ENCODE measurements at regions not wholly inside any gene's neighbourhood (a gene's known extent, or its start where the extent isn't known, plus 50 kb on each side); places are given as distances from the start of the nearest gene placed in this dataset.

DNA sequence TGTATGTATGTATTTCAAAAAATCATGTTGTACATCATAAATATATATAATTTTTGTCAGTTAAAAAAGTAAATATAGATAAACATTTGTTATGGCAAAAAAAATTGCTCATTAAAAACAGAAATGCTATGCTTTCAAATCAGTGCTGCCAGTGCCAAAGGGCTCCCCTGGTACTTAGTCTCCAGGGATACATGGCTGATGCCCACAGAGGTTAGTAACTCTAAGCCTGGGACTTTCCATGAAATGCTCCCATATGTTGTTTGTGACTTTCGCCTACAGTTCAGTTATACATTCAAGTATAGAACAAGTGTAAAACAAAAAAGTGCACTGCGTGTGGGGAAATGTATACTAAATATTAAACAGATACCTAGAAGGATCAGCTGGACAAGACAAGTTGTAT, 104.0 kb downstream of the TENT5A start:
- no peaks in the 10 kb centered on the region for H3K9me3 Mint-ChIP-seq
- H3K4me1 Mint-ChIP-seq: no peaks in the 10 kb centered on the region
- no peaks in the 10 kb centered on the region for H4K20me1 ChIP-seq (replicated peaks; ENCODE audit: insufficient read depth)
- H3K27ac ChIP-seq (ENCODE audit: low read depth): no peak overlapping the region
- no peaks in the 10 kb centered on the region for H3F3A ChIP-seq (replicated peaks; ENCODE audit: low read depth)
- H3K4me2 ChIP-seq: no peak overlapping the region
- no peak overlapping the region for H3K4me3 Mint-ChIP-seq
- no peaks in the 10 kb centered on the region for H3K27me3 ChIP-seq (ENCODE audit: insufficient read depth)
- no peak overlapping the region for H3K4me3 ChIP-seq
- no peak for TF ChIP-seq ZNF331 (CRISPR knock-in tag; IDR thresholded peaks at IDR 0.05; ENCODE audit: low read depth)
- no peak for TF ChIP-seq CREB1 (CRISPR knock-in tag; IDR thresholded peaks at IDR 0.05; ENCODE audit: low read depth)
- TF ChIP-seq, protein P1, sequence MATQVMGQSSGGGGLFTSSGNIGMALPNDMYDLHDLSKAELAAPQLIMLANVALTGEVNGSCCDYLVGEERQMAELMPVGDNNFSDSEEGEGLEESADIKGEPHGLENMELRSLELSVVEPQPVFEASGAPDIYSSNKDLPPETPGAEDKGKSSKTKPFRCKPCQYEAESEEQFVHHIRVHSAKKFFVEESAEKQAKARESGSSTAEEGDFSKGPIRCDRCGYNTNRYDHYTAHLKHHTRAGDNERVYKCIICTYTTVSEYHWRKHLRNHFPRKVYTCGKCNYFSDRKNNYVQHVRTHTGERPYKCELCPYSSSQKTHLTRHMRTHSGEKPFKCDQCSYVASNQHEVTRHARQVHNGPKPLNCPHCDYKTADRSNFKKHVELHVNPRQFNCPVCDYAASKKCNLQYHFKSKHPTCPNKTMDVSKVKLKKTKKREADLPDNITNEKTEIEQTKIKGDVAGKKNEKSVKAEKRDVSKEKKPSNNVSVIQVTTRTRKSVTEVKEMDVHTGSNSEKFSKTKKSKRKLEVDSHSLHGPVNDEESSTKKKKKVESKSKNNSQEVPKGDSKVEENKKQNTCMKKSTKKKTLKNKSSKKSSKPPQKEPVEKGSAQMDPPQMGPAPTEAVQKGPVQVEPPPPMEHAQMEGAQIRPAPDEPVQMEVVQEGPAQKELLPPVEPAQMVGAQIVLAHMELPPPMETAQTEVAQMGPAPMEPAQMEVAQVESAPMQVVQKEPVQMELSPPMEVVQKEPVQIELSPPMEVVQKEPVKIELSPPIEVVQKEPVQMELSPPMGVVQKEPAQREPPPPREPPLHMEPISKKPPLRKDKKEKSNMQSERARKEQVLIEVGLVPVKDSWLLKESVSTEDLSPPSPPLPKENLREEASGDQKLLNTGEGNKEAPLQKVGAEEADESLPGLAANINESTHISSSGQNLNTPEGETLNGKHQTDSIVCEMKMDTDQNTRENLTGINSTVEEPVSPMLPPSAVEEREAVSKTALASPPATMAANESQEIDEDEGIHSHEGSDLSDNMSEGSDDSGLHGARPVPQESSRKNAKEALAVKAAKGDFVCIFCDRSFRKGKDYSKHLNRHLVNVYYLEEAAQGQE (IDR thresholded peaks at IDR 0.05; ENCODE audit: unreplicated experiment): no peak
- TF ChIP-seq EZH2phosphoT487 (IDR thresholded peaks at IDR 0.05; ENCODE audit: unreplicated experiment): no peak
- TF ChIP-seq NANOG (IDR thresholded peaks at IDR 0.05; ENCODE audit: borderline replicate concordance): no peak
- TF ChIP-seq STAT1 (IDR thresholded peaks at IDR 0.05; ENCODE audit: unreplicated experiment): no peak
- TF ChIP-seq EZH2 (IDR thresholded peaks at IDR 0.05; ENCODE audit: low read depth, unreplicated experiment): no peak
- TF ChIP-seq JUNB (IDR thresholded peaks at IDR 0.05; ENCODE audit: unreplicated experiment): no peak
- TF ChIP-seq POLR2AphosphoS5 (IDR thresholded peaks at IDR 0.05; ENCODE audit: low read depth): no peak
- TF ChIP-seq, protein P2, sequence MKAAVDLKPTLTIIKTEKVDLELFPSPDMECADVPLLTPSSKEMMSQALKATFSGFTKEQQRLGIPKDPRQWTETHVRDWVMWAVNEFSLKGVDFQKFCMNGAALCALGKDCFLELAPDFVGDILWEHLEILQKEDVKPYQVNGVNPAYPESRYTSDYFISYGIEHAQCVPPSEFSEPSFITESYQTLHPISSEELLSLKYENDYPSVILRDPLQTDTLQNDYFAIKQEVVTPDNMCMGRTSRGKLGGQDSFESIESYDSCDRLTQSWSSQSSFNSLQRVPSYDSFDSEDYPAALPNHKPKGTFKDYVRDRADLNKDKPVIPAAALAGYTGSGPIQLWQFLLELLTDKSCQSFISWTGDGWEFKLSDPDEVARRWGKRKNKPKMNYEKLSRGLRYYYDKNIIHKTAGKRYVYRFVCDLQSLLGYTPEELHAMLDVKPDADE (IDR thresholded peaks at IDR 0.05): no peak
- TF ChIP-seq, protein P3, sequence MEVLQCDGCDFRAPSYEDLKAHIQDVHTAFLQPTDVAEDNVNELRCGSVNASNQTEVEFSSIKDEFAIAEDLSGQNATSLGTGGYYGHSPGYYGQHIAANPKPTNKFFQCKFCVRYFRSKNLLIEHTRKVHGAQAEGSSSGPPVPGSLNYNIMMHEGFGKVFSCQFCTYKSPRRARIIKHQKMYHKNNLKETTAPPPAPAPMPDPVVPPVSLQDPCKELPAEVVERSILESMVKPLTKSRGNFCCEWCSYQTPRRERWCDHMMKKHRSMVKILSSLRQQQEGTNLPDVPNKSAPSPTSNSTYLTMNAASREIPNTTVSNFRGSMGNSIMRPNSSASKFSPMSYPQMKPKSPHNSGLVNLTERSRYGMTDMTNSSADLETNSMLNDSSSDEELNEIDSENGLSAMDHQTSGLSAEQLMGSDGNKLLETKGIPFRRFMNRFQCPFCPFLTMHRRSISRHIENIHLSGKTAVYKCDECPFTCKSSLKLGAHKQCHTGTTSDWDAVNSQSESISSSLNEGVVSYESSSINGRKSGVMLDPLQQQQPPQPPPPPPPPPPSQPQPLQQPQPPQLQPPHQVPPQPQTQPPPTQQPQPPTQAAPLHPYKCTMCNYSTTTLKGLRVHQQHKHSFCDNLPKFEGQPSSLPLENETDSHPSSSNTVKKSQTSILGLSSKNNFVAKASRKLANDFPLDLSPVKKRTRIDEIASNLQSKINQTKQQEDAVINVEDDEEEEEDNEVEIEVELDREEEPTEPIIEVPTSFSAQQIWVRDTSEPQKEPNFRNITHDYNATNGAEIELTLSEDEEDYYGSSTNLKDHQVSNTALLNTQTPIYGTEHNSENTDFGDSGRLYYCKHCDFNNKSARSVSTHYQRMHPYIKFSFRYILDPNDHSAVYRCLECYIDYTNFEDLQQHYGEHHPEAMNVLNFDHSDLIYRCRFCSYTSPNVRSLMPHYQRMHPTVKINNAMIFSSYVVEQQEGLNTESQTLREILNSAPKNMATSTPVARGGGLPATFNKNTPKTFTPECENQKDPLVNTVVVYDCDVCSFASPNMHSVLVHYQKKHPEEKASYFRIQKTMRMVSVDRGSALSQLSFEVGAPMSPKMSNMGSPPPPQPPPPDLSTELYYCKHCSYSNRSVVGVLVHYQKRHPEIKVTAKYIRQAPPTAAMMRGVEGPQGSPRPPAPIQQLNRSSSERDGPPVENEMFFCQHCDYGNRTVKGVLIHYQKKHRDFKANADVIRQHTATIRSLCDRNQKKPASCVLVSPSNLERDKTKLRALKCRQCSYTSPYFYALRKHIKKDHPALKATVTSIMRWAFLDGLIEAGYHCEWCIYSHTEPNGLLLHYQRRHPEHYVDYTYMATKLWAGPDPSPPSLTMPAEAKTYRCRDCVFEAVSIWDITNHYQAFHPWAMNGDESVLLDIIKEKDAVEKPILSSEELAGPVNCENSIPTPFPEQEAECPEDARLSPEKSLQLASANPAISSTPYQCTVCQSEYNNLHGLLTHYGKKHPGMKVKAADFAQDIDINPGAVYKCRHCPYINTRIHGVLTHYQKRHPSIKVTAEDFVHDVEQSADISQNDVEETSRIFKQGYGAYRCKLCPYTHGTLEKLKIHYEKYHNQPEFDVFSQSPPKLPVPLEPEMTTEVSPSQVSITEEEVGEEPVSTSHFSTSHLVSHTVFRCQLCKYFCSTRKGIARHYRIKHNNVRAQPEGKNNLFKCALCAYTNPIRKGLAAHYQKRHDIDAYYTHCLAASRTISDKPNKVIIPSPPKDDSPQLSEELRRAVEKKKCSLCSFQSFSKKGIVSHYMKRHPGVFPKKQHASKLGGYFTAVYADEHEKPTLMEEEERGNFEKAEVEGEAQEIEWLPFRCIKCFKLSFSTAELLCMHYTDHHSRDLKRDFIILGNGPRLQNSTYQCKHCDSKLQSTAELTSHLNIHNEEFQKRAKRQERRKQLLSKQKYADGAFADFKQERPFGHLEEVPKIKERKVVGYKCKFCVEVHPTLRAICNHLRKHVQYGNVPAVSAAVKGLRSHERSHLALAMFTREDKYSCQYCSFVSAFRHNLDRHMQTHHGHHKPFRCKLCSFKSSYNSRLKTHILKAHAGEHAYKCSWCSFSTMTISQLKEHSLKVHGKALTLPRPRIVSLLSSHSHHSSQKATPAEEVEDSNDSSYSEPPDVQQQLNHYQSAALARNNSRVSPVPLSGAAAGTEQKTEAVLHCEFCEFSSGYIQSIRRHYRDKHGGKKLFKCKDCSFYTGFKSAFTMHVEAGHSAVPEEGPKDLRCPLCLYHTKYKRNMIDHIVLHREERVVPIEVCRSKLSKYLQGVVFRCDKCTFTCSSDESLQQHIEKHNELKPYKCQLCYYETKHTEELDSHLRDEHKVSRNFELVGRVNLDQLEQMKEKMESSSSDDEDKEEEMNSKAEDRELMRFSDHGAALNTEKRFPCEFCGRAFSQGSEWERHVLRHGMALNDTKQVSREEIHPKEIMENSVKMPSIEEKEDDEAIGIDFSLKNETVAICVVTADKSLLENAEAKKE (CRISPR knock-in tag; IDR thresholded peaks at IDR 0.05): no peak
- TF ChIP-seq, protein P4, sequence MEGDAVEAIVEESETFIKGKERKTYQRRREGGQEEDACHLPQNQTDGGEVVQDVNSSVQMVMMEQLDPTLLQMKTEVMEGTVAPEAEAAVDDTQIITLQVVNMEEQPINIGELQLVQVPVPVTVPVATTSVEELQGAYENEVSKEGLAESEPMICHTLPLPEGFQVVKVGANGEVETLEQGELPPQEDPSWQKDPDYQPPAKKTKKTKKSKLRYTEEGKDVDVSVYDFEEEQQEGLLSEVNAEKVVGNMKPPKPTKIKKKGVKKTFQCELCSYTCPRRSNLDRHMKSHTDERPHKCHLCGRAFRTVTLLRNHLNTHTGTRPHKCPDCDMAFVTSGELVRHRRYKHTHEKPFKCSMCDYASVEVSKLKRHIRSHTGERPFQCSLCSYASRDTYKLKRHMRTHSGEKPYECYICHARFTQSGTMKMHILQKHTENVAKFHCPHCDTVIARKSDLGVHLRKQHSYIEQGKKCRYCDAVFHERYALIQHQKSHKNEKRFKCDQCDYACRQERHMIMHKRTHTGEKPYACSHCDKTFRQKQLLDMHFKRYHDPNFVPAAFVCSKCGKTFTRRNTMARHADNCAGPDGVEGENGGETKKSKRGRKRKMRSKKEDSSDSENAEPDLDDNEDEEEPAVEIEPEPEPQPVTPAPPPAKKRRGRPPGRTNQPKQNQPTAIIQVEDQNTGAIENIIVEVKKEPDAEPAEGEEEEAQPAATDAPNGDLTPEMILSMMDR (conservative IDR thresholded peaks at IDR 0.05; ENCODE audit: low read depth in 2 of 2): no peak
- TF ChIP-seq ZNF114 (CRISPR knock-in tag; IDR thresholded peaks at IDR 0.05): no peak
- no peaks in the 10 kb centered on the region for H3K79me2 ChIP-seq (replicated peaks; ENCODE audit: insufficient read depth)
- no peaks in the 10 kb centered on the region for H3K27me3 Mint-ChIP-seq (ENCODE audit: insufficient read depth, low read depth, poor library complexity)
- H3K36me3 ChIP-seq (ENCODE audit: insufficient read depth): no peaks in the 10 kb centered on the region
- H3K27ac Mint-ChIP-seq: no peak overlapping the region
- H3K36me3 Mint-ChIP-seq (ENCODE audit: low read depth): no peaks in the 10 kb centered on the region
- no peaks in the 10 kb centered on the region for H3K4me1 ChIP-seq (ENCODE audit: insufficient read depth)
- 0 out of 2 replicates have a peak, but pooled peaks cover 4% of the 10 kb centered on the region for H3K9me2 ChIP-seq (ENCODE audit: insufficient read depth)
- DNase-seq (ENCODE audit: low spot score): no peak
- H2AFZ ChIP-seq: no peak overlapping the region
- ATAC-seq: no peak

All from GM23338 (cell line).